Activated CD4-positive, alpha-beta T cell treated with anti-CD3 and anti-CD28 coated beads, Interleukin-2, amount 50 U/mL, for 48 hours (primary cell): ENCODE measurements at regions not wholly inside any gene's neighbourhood (a gene's known extent, or its start where the extent isn't known, plus 50 kb on each side); places are given as distances from the start of the nearest gene placed in this dataset.

Source experiments
- DNase-seq, 2 experiments: peaks; one replicate each; pipeline ENCODE4 v3.0.0-alpha.2; 2020

GRCh38 chr3:34346656-34347055 lies 548.2 kb downstream of the PDCD6IP start:
- no peak for DNase-seq

- no peak for DNase-seq
Observed at GRCh38 chr3:34351882-34352777, 553.7 kb downstream of the PDCD6IP start.

DNA sequence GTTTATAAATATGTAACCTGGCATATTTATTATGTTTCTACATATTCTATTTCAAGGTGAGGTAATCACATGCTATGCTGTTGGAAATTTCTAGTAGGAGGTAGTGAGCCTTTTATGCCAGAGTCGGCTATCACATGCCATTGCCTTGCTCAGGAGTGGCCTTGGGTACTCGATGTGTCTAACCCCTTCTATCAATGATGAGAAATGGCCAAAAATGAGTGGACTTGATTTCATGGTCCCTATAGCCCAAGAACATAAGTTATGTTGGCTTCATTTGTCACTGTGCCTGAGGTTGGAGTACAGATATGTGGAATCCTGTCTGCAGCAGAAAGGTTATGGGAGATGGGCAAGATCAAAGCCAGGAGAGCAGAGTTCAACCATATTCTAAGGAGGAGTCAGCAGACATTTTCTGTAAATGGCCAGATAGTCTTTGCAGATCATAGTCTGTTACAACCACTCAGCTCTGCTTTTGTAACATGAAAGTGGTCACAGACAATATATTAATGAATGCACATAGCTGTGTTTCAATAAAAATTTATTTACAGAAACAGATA lies 554.4 kb downstream of the PDCD6IP start:
- no peak for DNase-seq

DNA sequence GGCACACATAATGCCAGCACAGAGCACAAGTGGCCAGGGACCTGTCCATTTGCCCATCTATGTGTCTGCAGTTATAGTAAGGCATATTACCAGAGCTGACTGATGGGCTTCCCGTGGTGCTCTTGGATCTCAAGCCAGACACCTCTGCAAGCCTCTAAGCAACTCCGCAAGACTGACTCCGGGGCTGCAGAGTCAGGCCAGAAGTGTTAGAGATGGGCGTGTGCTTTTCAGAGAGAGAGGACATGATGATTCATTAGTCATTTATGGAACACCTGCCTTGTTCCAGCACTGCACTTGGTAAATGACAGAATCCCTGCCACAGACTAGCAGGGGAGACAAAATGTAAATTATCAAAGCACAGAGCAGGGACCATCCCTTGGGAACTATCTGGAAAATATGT lies 559.0 kb downstream of the PDCD6IP start:
- no peak for DNase-seq

DNA sequence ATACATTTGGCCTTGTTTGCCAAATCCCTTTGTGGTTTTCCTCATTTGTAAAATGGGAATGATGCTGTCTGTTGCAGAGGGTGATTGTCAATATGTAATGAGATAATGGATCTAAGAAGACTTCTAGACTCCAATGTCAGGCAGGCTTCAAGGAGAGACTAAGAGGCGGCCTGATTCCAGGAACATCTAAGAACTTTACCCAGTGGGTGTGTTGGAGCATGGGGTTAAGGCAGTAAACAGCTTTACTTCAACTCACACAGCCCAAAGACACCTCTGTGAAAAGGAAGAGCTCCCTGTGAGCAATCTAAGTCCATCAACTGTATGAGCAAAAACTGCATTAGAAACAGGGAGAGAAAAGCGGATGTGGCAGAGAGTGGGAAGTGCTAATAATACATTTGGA lies 560.6 kb downstream of the PDCD6IP start:
- no peak for DNase-seq

GRCh38 chr3:34360713-34361112 lies 562.3 kb downstream of the PDCD6IP start:
- DNase-seq, result no peak

DNA sequence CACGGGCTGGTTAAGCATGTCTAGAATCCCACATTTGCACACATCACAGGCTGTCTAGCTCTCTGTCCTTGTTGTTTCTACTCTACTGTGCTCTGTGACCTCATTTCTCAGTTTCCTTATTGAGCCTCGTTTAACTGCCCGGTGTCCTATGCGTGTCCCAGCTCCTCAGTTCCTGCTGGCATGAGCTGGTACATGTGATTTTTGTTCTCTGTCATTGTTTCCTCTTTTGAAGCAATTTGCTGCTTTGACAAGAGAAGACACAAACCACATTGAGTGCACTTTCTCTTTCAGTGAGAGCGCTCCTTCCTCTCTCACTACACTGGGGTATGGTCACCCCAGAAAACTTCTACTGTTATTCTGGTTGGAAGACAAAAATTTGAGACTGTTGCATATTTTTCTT lies 563.5 kb downstream of the PDCD6IP start:
- no peak for DNase-seq

DNA sequence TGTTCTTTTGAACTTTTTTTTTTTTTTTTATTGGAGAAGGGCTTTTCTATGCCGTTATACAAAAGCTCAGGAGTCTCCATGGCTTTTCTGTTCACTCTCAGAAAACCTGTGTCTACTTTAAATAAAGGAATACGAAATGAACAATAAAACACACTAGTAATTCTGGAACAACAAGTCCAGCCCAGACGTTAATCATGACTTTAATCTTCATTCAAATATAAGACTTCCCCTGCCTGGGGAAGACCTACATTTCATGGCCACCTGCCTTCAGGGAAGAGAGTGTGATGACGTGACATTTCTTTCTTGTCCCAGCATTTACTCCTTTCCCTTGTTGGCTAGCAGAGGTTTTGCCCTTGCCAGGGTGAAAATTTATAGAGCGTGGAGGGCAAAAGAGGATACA lies 564.5 kb downstream of the PDCD6IP start:
- no peak for DNase-seq

- DNase-seq, result no peak
Observed at GRCh38 chr3:34363881-34364280, 565.5 kb downstream of the PDCD6IP start.

- DNase-seq, result no peak
Observed at GRCh38 chr3:34364335-34364734, 565.9 kb downstream of the PDCD6IP start.

GRCh38 chr3:34365231-34365630 lies 566.8 kb downstream of the PDCD6IP start:
- DNase-seq, result no peak

- DNase-seq, result no peak
Observed at GRCh38 chr3:34365771-34366170, 567.3 kb downstream of the PDCD6IP start.

GRCh38 chr3:34367521-34367920 lies 569.1 kb downstream of the PDCD6IP start:
- DNase-seq, result no peak

GRCh38 chr3:34374521-34374920 lies 576.1 kb downstream of the PDCD6IP start:
- DNase-seq, result no peak

GRCh38 chr3:34376691-34377090 lies 578.3 kb downstream of the PDCD6IP start:
- DNase-seq, result no peak

DNA sequence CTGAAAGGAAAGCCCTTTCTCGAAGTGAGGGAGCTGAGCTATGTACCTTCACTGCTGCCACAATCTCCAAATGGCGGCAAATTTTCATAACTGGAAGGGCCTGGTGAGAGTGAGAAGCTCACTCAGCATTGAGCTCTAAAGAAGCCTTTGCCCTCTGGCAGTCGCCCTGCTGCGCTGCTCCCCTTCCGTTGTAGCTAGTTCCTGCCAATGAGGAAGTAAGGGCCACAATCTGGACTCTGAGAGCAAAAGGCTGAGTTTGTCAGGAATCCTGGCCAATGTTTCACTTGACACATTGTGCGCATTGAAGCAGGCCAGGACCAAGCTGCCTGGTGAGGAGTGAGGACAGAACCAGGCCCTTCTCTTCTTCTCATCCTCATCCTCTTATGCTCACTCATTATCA lies 579.5 kb downstream of the PDCD6IP start:
- DNase-seq, result no peak

DNA sequence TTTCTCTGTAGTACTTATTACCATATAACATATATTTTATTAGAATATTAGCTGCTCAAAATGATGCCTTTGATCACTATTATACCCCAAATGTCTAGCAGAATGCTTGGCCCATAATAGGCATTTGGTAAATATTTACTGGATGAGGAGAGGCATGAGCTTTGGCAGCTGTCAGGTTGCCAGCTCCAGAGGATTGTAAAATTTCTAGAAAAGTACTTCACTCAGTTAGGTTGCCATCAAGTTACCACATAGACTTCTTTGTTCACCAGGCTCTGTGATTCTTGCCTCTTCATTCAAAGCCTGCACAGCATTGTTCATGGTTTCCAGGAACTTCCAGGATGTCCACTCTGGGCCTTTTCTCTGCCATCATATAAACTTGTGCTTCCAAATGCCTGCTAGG lies 582.8 kb downstream of the PDCD6IP start:
- DNase-seq, result no peak

DNA sequence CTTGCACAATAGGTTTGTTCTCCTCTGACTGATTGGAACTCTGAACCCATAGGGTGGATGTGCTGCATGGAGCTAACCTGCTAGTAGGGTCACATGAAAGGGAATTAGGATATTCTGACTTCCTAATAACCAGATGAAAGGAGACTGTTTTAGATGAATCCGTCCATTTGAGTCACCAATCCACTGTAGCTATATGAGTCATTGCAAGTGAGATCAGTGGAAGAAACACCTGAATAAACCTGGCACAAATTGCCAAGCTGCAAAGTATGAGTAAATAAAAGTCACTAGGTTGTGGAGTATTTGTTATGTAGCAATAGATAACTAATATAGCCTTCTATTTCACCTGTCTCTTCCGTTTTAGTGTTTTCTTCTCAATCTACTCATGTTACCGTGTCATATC lies 584.4 kb downstream of the PDCD6IP start:
- DNase-seq, result no peak

GRCh38 chr3:34386309-34386708 lies 587.9 kb downstream of the PDCD6IP start:
- DNase-seq, result no peak

- DNase-seq, result no peak
Observed at GRCh38 chr3:34387826-34388564, 589.6 kb downstream of the PDCD6IP start.

DNA sequence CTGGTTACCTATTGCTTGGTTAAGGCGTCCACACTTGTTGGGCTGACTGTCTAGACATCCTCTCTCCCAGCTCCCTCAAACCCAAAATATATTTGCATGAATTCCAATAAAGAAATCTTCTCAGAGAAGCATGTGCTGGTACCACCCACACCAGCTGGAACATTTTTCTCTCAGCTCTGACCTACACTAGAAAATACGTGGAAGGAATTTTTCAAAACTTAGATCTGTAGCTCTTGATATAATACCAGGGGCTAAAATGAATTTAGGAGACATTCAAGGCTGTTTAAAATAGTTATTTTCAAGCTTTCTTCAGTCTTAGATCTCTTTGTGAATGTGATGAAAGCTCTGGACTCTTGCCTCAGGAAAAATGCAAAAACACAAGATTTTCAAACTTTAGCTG lies 590.4 kb downstream of the PDCD6IP start:
- DNase-seq, result no peak

DNA sequence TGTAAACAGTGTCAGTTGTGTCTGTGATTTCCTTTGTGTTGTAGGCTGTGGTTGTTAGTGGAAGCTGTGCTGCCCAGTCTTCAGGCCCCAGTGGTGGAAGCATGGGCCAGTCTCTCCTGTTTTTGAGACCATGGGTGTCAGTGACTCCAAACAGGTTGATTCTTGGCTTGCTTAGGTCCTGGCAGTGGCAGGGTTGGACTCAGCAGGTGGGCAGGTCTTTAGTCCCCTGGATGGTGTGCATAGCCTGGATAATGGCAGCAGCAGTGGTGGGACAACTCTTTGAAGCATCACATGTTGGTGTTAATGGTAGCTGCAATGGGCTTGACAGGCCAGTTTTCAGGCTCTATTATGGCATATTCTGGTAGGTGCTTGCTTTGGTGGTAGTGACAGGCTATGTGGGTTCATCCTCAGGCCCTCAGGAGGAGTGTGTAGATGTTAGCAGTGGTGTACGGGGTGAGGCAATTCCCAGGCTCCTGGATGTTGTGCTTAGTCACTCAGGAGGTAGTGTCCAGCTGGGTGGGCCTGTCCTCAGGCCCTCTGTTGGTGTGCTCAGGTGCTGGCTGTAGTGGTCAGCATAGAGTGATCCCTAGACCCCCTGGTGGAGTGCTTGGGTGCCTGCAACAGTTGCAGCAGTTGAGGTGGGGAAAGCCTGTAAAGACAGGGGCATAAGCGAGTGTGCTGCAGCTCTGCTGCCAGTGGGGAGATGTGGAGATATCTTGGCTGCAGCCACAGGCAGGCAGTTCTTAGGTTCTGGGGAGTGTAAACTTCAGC lies 596.7 kb downstream of the PDCD6IP start:
- no peak for DNase-seq

- DNase-seq, result no peak
Observed at GRCh38 chr3:34396288-34396687, 597.9 kb downstream of the PDCD6IP start.
